Common myeloid progenitor, CD34-positive (primary cell): ENCODE measurements at regions not wholly inside any gene's neighbourhood (a gene's known extent, or its start where the extent isn't known, plus 50 kb on each side); places are given as distances from the start of the nearest gene placed in this dataset.

Experiments
- CTCF ChIA-PET: fragments of 350-600 bp; sonication (Branson Sonifier 250); formaldehyde crosslinking; loops from one replicate; lab custom pipeline; 2021; ENCODE audit warnings: antibody characterized with exemption; lab: Charles Lee
- POLR2A ChIA-PET: fragments of 350-600 bp; sonication (Branson Sonifier 250); formaldehyde crosslinking; loops from one replicate; lab custom pipeline; 2021; ENCODE audit warnings: antibody characterized with exemption; lab: Charles Lee
- DNase-seq, 3 donors: peaks; one replicate each; pipeline versions ENCODE4 v3.0.0 to v3.0.0-alpha.2; 2013
- H3K27ac ChIP-seq, 2 experiments: 1 replicate in 1 of 2; 2 replicates in 1 of 2; pipeline ENCODE4 v1.7.0; 2013; ENCODE audit warnings: inconsistent platforms in 2 of 2, low read length in 2 of 2, mild to moderate bottlenecking in 2 of 2, low read depth in 1 of 2, moderate library complexity in 1 of 2; ENCODE audit not compliant: severe bottlenecking in 2 of 2, insufficient read depth in 1 of 2, poor library complexity in 1 of 2
- H3K27me3 ChIP-seq, 5 experiments: replicated peaks in 2 of 5; 1 replicate in 3 of 5; 2 replicates in 2 of 5; pipeline versions ENCODE4 v1.6.1 to v1.7.0; 2013; ENCODE audit warnings: low read length in 4 of 5, mild to moderate bottlenecking in 2 of 5, moderate library complexity in 2 of 5, inconsistent platforms in 1 of 5; ENCODE audit not compliant: insufficient read depth in 5 of 5, control insufficient read depth in 4 of 5
- H3K36me3 ChIP-seq, 4 experiments: 1 replicate in 2 of 4; 2 replicates in 2 of 4; pipeline versions ENCODE4 v1.6.1 to v1.7.0; 2013; ENCODE audit warnings: low read length in 3 of 4, control low read depth in 1 of 4, mild to moderate bottlenecking in 1 of 4; ENCODE audit not compliant: control insufficient read depth in 4 of 4, insufficient read depth in 4 of 4
- H3K4me1 ChIP-seq, 4 experiments: 1 replicate in 3 of 4; 2 replicates in 1 of 4; pipeline versions ENCODE4 v1.6.1 to v1.7.1; 2013; ENCODE audit warnings: low read length in 3 of 4, mild to moderate bottlenecking in 3 of 4, control low read depth in 1 of 4, inconsistent platforms in 1 of 4, moderate library complexity in 1 of 4; ENCODE audit not compliant: control insufficient read depth in 4 of 4, insufficient read depth in 4 of 4; ENCODE audit errors: control extremely low read depth in 1 of 4
- H3K4me3 ChIP-seq, 7 experiments: 1 replicate in 4 of 7; 2 replicates in 3 of 7; pipeline versions ENCODE4 v1.5.1 to v1.7.0; 2013; ENCODE audit warnings: mild to moderate bottlenecking in 7 of 7, low read length in 6 of 7, moderate library complexity in 6 of 7, inconsistent platforms in 2 of 7, low read depth in 2 of 7, control low read depth in 1 of 7; ENCODE audit not compliant: insufficient read depth in 4 of 7, control insufficient read depth in 1 of 7; ENCODE audit errors: extremely low read depth in 1 of 7
- H3K9me3 ChIP-seq, 5 experiments: 1 replicate in 4 of 5; 2 replicates in 1 of 5; pipeline versions ENCODE4 v1.6.1 to v1.7.1; 2013; ENCODE audit warnings: low read length in 4 of 5, mild to moderate bottlenecking in 2 of 5, inconsistent platforms in 1 of 5, low read depth in 1 of 5, moderate library complexity in 1 of 5; ENCODE audit not compliant: control insufficient read depth in 4 of 5, insufficient read depth in 2 of 5; ENCODE audit errors: control extremely low read depth in 1 of 5
- WGBS: methylation state at CpG from one replicate; pipeline ENCODE4 v1.1.5; 2013; ENCODE audit not compliant: insufficient coverage; 5-methylcytosine and 5-hydroxymethylcytosine counted together

GRCh38 chr3:43795491-43795890 is 104.8 kb downstream of the ABHD5 start:
- Histone ChIP-seq H3K27me3 (no peaks in the 10 kb centered on the region), H3K4me1 (no peaks in the 10 kb centered on the region), H3K27ac (no peak overlapping the region), H3K9me3 (peaks cover 0 to 4% (median 1%) of the 10 kb centered on the region in 5 experiments), H3K36me3 (no peaks in the 10 kb centered on the region), H3K4me3 (no peak overlapping the region)
- ChIA-PET POLR2A (no interaction called here), CTCF (no interaction called here)
- no peak for DNase-seq
- 67% methylated on average over 3 of the region's 3 CpGs for WGBS

- H3K9me3 ChIP-seq: peaks cover 0 to 6% (median 1%) of the 10 kb centered on the region in 5 experiments
- ChIA-PET POLR2A (no interaction called here), CTCF (no interaction called here)
- WGBS: 94% methylated on average over 5 of the region's 7 CpGs
- no peaks in the 10 kb centered on the region for H3K36me3 ChIP-seq
- no peak overlapping the region for H3K27ac ChIP-seq
- no peak overlapping the region for H3K4me3 ChIP-seq
- no peaks in the 10 kb centered on the region for H3K27me3 ChIP-seq
- no peaks in the 10 kb centered on the region for H3K4me1 ChIP-seq
- no peak for DNase-seq
These were observed 105.4 kb downstream of the ABHD5 start for GRCh38 chr3:43796041-43796596.

- ChIA-PET POLR2A (no interaction called here), CTCF (no interaction called here)
- 100% methylated on average over 2 of the region's 5 CpGs for WGBS
- no peak for DNase-seq
- Histone ChIP-seq H3K4me1 (no peaks in the 10 kb centered on the region), H3K4me3 (no peak overlapping the region), H3K27ac (no peak overlapping the region), H3K9me3 (peaks cover 0 to 6% (median 1%) of the 10 kb centered on the region in 5 experiments), H3K27me3 (no peaks in the 10 kb centered on the region), H3K36me3 (no peaks in the 10 kb centered on the region)
These were observed 107.1 kb downstream of the ABHD5 start for GRCh38 chr3:43797794-43798193.

- H3K4me1 ChIP-seq: no peaks in the 10 kb centered on the region
- WGBS: 100% methylated on average over 1 of the region's 2 CpGs
- H3K9me3 ChIP-seq: no peaks in the 10 kb centered on the region
- no peak for DNase-seq
- ChIA-PET CTCF (interaction anchor here (0.8 to 1.4 kb wide), 2 partner anchors 31 to 45 kb away, joined by 3 read pairs; no protein-coding TSS in a partner anchor), POLR2A (no interaction called here)
- H3K27ac ChIP-seq: no peak overlapping the region
- H3K36me3 ChIP-seq: no peaks in the 10 kb centered on the region
- H3K4me3 ChIP-seq: no peak overlapping the region
- no peaks in the 10 kb centered on the region for H3K27me3 ChIP-seq
These were observed 120.1 kb downstream of the ABHD5 start for GRCh38 chr3:43810797-43811196.

- H3K4me1 ChIP-seq: peaks cover 0 to 5% (median 1%) of the 10 kb centered on the region in 4 experiments
These were observed 123.7 kb downstream of the ABHD5 start for GRCh38 chr3:43814461-43814860.

GRCh38 chr3:43816372-43816771 is 125.6 kb downstream of the ABHD5 start:
- Histone ChIP-seq H3K4me1 (peaks cover 0 to 5% (median 1%) of the 10 kb centered on the region in 4 experiments), H3K36me3 (no peaks in the 10 kb centered on the region), H3K27ac (no peak overlapping the region), H3K9me3 (no peaks in the 10 kb centered on the region), H3K4me3 (no peak overlapping the region), H3K27me3 (no peaks in the 10 kb centered on the region)
- DNase-seq: peak in 1 of 3 donors; percentile 5
- CTCF ChIA-PET: no interaction called here
- POLR2A ChIA-PET: interaction anchor here (1.4 kb wide), 1 partner anchor 10 kb away, joined by 3 read pairs; no protein-coding TSS in a partner anchor
- whole genome bisulfite sequencing: no CpG with 5 or more reads among the region's 1 CpG

More at GRCh38 chr3:43814461-43814860, 123.7 kb downstream of the ABHD5 start:
- H3K27me3 ChIP-seq: no peaks in the 10 kb centered on the region
- POLR2A ChIA-PET: no interaction called here
- H3K9me3 ChIP-seq: no peaks in the 10 kb centered on the region
- no peak overlapping the region for H3K4me3 ChIP-seq
- WGBS: 100% methylated on average over 1 of the region's 1 CpG
- no peaks in the 10 kb centered on the region for H3K36me3 ChIP-seq
- DNase-seq: no peak
- CTCF ChIA-PET: no interaction called here
- no peak overlapping the region for H3K27ac ChIP-seq

GRCh38 chr3:43817064-43817463 is 126.3 kb downstream of the ABHD5 start:
- no peaks in the 10 kb centered on the region for H3K27me3 ChIP-seq
- POLR2A ChIA-PET: interaction anchor here (1.4 kb wide), 1 partner anchor 9 kb away, joined by 3 read pairs; no protein-coding TSS in a partner anchor
- no peak overlapping the region for H3K4me3 ChIP-seq
- CTCF ChIA-PET: no interaction called here
- 100% methylated on average over 1 of the region's 2 CpGs for whole genome bisulfite sequencing
- no peaks in the 10 kb centered on the region for H3K36me3 ChIP-seq
- no peaks in the 10 kb centered on the region for H3K9me3 ChIP-seq
- peak in 1 of 3 donors; percentile 3 for DNase-seq
- peaks cover 0 to 5% (median 1%) of the 10 kb centered on the region in 4 experiments for H3K4me1 ChIP-seq
- no peak overlapping the region for H3K27ac ChIP-seq
